HepG2 (cell line): ENCODE measurements at regions not wholly inside any gene's neighbourhood (a gene's known extent, or its start where the extent isn't known, plus 50 kb on each side); places are given as distances from the start of the nearest gene placed in this dataset.

ENCODE experiments used
- ATAC-seq: fragments of 200-7000 bp; cut with Tn5 transposase; 3 replicates; pipeline ENCODE4 v1.9.1; 2020; ENCODE audit warnings: mild to moderate bottlenecking, moderate library complexity
- BruUV-seq: library from RNA; stranded (reverse); fragments of 400-500 nt; replicated peaks from 2 replicates; lab custom pipeline; 2021; lab: Mats Ljungman, UMichigan
- CTCF ChIA-PET: fragments of 300-600 bp; formaldehyde crosslinking; extraction: SDS; loops from one replicate; lab custom pipeline; 2021; ENCODE audit warnings: low total read pairs, inconsistent platforms, low intra/inter-chr PET ratio; lab: Yijun Ruan, JAX
- POLR2A ChIA-PET: fragments of 350-600 bp; sonication (Branson Sonifier 250); formaldehyde crosslinking; loops from one replicate; lab custom pipeline; 2020; ENCODE audit warnings: antibody characterized with exemption, inconsistent platforms; lab: Yijun Ruan, JAX
- DNase-seq: peaks from one replicate; pipeline ENCODE4 v3.0.0-alpha.2; 2015; ENCODE audit warnings: low spot score
- FAIRE-seq: peaks from 3 replicates; lab custom pipeline; 2011; peaks lifted over from hg19 to GRCh38; lab: Jason Lieb, UNC
- H2AFZ ChIP-seq: one replicate; pipeline ENCODE4 v1.6.1; 2011; ENCODE audit warnings: low read length, inconsistent platforms
- H3K27ac ChIP-seq: fragments of 300-600 bp; 3 replicates; pipeline ENCODE4 v1.8.0; 2011; ENCODE audit warnings: mixed run types, mild to moderate bottlenecking, mixed read lengths, low read length, inconsistent platforms; ENCODE audit not compliant: insufficient read depth; ENCODE audit errors: extremely low read length
- H3K27me3 ChIP-seq, 2 experiments: fragments of 200-600 bp in 1 of 2; 2 replicates in 1 of 2; 3 replicates in 1 of 2; pipeline versions ENCODE4 v1.6.0 to v1.8.0; 2011; ENCODE audit warnings: low read length in 2 of 2, mild to moderate bottlenecking in 2 of 2, moderate library complexity in 2 of 2, inconsistent platforms in 1 of 2; ENCODE audit not compliant: insufficient read depth in 2 of 2, control insufficient read depth in 1 of 2
- H3K36me3 ChIP-seq, 2 experiments: fragments of 200-600 bp in 1 of 2; replicated peaks in 1 of 2; 2 replicates in 1 of 2; 3 replicates in 1 of 2; pipeline versions ENCODE4 v1.5.1 to v1.8.0; 2011; ENCODE audit warnings: low read length in 2 of 2, inconsistent platforms in 1 of 2; ENCODE audit not compliant: insufficient read depth in 2 of 2, control insufficient read depth in 1 of 2
- H3K4me1 ChIP-seq: 2 replicates; pipeline ENCODE4 v1.5.1; 2012; ENCODE audit warnings: low read length, inconsistent platforms; ENCODE audit not compliant: insufficient read depth
- H3K4me2 ChIP-seq: 2 replicates; pipeline ENCODE4 v1.6.0; 2011; ENCODE audit warnings: low read depth, low read length, inconsistent platforms
- H3K4me3 ChIP-seq, 3 experiments: fragments of 200-600 bp in 1 of 3; sonication (generic), shearing (Covaris generic) in 1 of 3; replicated peaks in 1 of 3; 2 replicates each; pipeline ENCODE4 v1.5.1; 2011 to 2016; ENCODE audit warnings: low read length in 3 of 3, inconsistent platforms in 2 of 3, low read depth in 2 of 3, mild to moderate bottlenecking in 2 of 3, control low read depth in 1 of 3, mixed read lengths in 1 of 3; ENCODE audit not compliant: insufficient read depth in 1 of 3
- H3K79me2 ChIP-seq: one replicate; pipeline ENCODE4 v1.6.1; 2011; ENCODE audit warnings: low read length, inconsistent platforms; ENCODE audit not compliant: insufficient read depth
- H3K9ac ChIP-seq: 2 replicates; pipeline ENCODE4 v1.6.0; 2011; ENCODE audit warnings: mild to moderate bottlenecking, low read depth, low read length, inconsistent platforms; ENCODE audit not compliant: insufficient read depth
- H3K9me3 ChIP-seq: 2 replicates; pipeline ENCODE4 v1.5.1; 2012; ENCODE audit warnings: mild to moderate bottlenecking, low read length
- H4K20me1 ChIP-seq: 2 replicates; pipeline ENCODE4 v1.6.0; 2011; ENCODE audit warnings: inconsistent platforms, mild to moderate bottlenecking, low read length, moderate library complexity; ENCODE audit not compliant: insufficient read depth
- ATF2 ChIP-seq: sonication (generic); formaldehyde crosslinking; IDR thresholded peaks from 2 replicates; pipeline ENCODE4 v1.4.0; 2020; ENCODE audit warnings: missing genetic modification reagents
- ATF7-NPFF ChIP-seq: sonication (generic); formaldehyde crosslinking; IDR thresholded peaks from 2 replicates; pipeline ENCODE4 v1.8.1; 2023; ENCODE audit warnings: mild to moderate bottlenecking, low read depth, missing genetic modification reagents, moderate library complexity
- BRCA1 ChIP-seq: sonication (generic); formaldehyde crosslinking; IDR thresholded peaks from 2 replicates; pipeline ENCODE4 v1.4.0; 2020; ENCODE audit warnings: missing genetic modification reagents
- DR1 ChIP-seq: sonication (generic); formaldehyde crosslinking; IDR thresholded peaks from 2 replicates; pipeline ENCODE4 v1.8.0; 2021; ENCODE audit warnings: mild to moderate bottlenecking, missing genetic modification reagents, inconsistent platforms
- KAT8 ChIP-seq: IDR thresholded peaks from 2 replicates; pipeline ENCODE4 v1.6.1; 2016; ENCODE audit warnings: missing genetic modification reagents, missing compliant biosample characterization
- MTF1 ChIP-seq: sonication (generic); formaldehyde crosslinking; IDR thresholded peaks from 2 replicates; pipeline ENCODE4 v1.5.0; 2020; ENCODE audit warnings: missing genetic modification reagents
- TCF12 ChIP-seq, 2 experiments: fragments of 450-650 bp in 1 of 2; sonication (generic) in 1 of 2; formaldehyde crosslinking in 1 of 2; IDR thresholded peaks; 2 replicates each; pipeline versions ENCODE4 v1.6.1 to v1.8.0; 2017 to 2022; ENCODE audit warnings: antibody characterized with exemption in 1 of 2, mild to moderate bottlenecking in 1 of 2, missing genetic modification reagents in 1 of 2, moderate library complexity in 1 of 2
- THAP9 ChIP-seq: sonication (generic); formaldehyde crosslinking; IDR thresholded peaks from 2 replicates; pipeline ENCODE4; 2020; ENCODE audit warnings: missing genetic modification reagents, mild to moderate bottlenecking, borderline replicate concordance
- TP53 ChIP-seq: sonication (generic); formaldehyde crosslinking; conservative IDR thresholded peaks from 2 replicates; pipeline ENCODE4 v1.4.0; 2020; ENCODE audit warnings: missing genetic modification reagents
- ZNF17 ChIP-seq: sonication (generic); formaldehyde crosslinking; IDR thresholded peaks from 2 replicates; pipeline ENCODE4 v1.5.0; 2020; ENCODE audit warnings: mild to moderate bottlenecking, missing genetic modification reagents
- ZNF713 ChIP-seq: sonication (generic); formaldehyde crosslinking; IDR thresholded peaks from 2 replicates; pipeline ENCODE4 v1.4.0; 2020; ENCODE audit warnings: mild to moderate bottlenecking, missing genetic modification reagents
- WGBS: methylation state at CpG from one replicate; pipeline ENCODE4 v1.1.6; 2017; ENCODE audit warnings: low lambda C conversion rate; 5-methylcytosine and 5-hydroxymethylcytosine counted together
- in situ Hi-C: cut with HindIII; loops from 2 replicates; pipeline ENCODE4 v1.10.0; 2017; ENCODE audit warnings: low pct_unique_long_range_greater_than_20kb; ENCODE audit not compliant: extremely low pct_ligation_motif_present
- intact Hi-C: fragments of 100-400 bp; cut with micrococcal nuclease; formaldehyde crosslinking; loops from one replicate; pipeline ENCODE4 v1.10.0; 2022; ENCODE audit not compliant: unreplicated experiment

GRCh38 chr16:50945171-50945570 lies 203.3 kb downstream of the CYLD start (continued):
- no peak for TF ChIP-seq THAP9 (CRISPR knock-in tag)

GRCh38 chr16:50944436-50944835 lies 202.6 kb downstream of the CYLD start:
- 0% methylated on average over 1 of the region's 1 CpG for WGBS
- Histone ChIP-seq H3K36me3 (no peaks in the 10 kb centered on the region), H3K4me3 (no peak overlapping the region), H3K4me2 (no peak overlapping the region), H3K9ac (no peak overlapping the region), H3K4me1 (no peaks in the 10 kb centered on the region), H3K79me2 (no peaks in the 10 kb centered on the region), H4K20me1 (no peaks in the 10 kb centered on the region), H3K27me3 (peaks cover 0 to 12% of the 10 kb centered on the region in 2 experiments; a peak in 1 of 5 replicates)
- ATAC-seq (no peak), DNase-seq (no peak)
- intact Hi-C loops (no loop called here), in situ Hi-C loops (no loop called here)
- BruUV-seq, result no TSS peak
- POLR2A ChIA-PET, result no interaction called here
- TF ChIP-seq ATF2 (no peak), TCF12 (IDR thresholded peaks at IDR 0.05) (no peak), TCF12 (CRISPR knock-in tag; IDR thresholded peaks at IDR 0.05) (no peak), BRCA1 (CRISPR knock-in tag) (no peak), KAT8 (CRISPR knock-in tag) (no peak), MTF1 (CRISPR knock-in tag) (no peak), ATF7-NPFF (no peak), ZNF17 (no peak), ZNF713 (CRISPR knock-in tag) (no peak), DR1 (no peak), TP53 (CRISPR knock-in tag) (no peak)
- TF ChIP-seq, all 625 proteins: peak for 0
- CTCF ChIA-PET, result no interaction called here
- H3K9me3 ChIP-seq, result no peaks in the 10 kb centered on the region
- no peak overlapping the region for H2AFZ ChIP-seq
- no peak overlapping the region for H3K27ac ChIP-seq
- FAIRE-seq, result no peak
